ENCODE measurements at regions not wholly inside any gene's neighbourhood (a gene's known extent, or its start where the extent isn't known, plus 50 kb on each side); places are given as distances from the start of the nearest gene placed in this dataset.
"Not testable (repeated sequence)": the region's sequence is repeated elsewhere in the genome, so short reads cannot be mapped to it uniquely, and the experiment has no call there.

DNA sequence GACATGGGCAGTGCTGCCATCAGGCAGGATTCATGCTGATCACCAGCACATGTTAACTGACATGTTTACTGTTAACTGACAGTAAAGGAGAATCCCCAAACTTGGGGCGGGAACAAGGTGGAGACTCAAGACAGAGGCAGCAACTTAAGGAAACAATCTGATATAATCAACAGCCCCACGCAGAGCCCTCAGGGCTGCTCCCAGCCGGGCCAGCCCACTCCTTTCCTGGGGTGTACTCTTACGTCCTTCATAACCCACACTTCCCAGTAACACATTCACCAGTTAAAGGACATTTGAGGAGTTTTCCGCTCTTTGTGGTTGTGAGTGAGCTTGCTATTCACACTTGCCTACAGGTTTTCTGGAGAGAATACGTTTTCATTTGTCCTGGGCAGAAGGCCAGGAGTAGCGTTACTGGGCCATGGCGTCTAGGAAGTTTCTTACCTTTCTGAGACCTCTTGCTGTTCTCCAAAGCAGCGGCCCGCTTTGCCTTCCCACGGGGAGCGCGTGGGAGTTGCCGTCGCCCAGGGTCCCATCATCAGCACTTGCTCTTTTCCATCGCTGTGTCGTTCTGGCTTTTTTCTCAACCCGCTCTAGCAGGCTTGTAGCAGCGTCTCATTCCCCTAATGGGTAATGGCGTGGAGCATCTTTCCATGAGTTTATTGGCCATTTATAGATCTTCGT, 56.4 kb downstream of the FOXF2 start:
- DNase-seq = no peak

- DNase-seq = no peak
These were observed 60.5 kb downstream of the FOXF2 start for GRCh38 chr6:1449896-1450295.

DNA sequence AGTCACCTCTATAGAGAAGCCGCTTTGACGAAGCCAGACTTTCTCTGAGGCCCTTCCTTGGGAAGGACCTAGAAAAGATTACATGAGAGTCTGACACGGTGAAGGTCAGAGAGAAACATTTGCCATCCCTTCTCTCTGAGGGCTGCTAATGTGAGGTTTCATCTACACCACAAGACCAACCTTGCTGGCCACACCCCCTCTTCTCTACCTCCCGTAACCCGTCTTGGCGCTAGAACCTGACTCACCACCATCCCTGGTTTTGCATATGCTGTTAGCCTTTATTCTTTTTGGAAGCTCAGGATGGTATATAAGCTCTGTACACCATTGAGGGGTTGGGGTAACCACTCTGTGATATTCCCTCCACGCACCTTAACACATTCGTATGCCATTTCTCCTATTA, 63.6 kb downstream of the FOXF2 start:
- DNase-seq = no peak

DNA sequence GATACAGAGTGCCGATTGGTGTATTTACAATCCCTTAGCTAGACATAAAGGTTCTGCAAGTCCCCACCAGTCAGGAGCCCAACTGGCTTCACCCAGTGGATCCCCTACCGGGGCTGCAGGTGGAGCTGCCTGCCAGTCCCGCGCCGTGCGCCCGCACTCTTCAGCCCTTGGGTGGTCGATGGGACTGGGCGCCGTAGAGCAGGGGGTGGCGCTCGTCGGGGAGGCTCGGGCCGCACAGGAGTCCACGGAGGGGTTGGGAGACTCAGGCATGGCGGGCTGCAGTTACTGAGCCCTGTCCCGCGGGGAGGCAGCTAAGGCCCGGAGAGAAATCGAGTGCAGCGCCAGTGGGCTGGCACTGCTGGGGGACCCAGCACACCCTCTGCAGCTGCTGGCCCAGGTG, 67.4 kb downstream of the FOXF2 start:
- not testable (repeated sequence) for DNase-seq

DNA sequence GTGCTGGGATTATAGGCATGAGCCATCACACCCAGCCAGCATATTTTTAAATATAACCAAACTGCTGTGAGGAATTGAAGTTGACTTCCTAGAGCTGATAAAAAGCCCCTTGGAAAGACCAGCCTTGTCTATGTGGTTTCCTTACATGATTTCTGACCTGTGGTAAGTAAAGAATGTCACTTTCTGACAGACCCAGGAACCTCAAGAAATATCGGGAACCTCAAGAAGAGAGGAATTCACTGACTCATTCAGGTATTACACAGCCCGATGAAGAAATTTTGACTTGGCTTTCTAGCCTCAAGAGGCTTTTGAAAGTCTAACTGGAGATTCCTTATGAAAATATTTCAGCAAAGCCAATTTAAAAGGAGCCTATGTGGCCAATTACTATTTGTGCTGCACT, 71.8 kb downstream of the FOXF2 start:
- DNase-seq = no peak

GRCh38 chr6:1461736-1462135, 72.4 kb downstream of the FOXF2 start:
- DNase-seq = no peak

DNA sequence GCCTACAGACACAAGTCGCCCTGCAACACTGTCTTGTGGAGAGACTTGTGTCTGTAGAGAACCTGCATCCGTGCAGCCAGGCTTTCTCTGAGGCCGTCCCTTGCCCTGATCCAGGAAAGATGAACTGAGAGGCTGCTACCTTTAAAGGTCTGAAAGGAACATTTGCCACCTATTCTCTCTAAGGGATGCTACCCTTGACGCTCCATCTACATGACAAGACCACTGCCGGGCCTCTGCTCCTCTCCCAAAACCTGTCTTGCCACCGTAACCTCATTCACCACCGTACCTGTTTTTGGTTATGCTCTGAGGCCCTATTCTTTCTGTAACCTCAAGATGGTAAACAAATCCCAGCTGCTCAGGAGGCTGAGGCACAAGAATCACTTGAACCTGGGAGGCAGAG, 73.9 kb downstream of the FOXF2 start:
- no peak for DNase-seq

DNA sequence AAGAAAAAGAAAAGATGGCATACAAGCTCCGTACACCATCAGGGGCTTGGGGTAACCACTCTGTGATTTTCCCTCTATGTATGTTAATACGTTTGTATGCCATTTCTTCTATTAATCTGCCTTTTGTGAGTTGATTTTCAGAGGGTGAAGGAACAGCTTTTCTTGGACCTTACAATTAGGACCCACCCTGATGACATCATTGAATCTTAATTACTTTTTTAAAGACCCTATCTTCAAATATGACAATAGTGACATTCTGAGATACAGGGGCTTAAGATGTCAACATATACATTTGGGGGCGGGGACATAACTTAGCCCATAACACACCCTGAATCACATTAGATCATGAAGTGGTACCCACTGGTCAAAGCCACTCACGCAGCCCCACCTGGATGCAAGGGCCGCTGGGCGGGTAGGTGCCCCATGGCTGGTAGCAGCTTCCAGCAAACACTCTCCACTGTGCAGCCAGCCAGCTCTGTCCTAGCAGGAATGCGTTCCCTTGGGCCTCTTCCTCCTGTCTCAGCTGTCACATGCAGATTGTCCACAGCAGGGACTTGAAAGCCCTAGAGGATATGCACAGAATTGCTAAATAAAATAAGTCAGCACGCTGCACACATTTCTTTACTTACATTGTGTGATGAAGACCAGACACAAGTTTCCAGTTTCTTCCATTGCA, 74.5 kb downstream of the FOXF2 start:
- no peak for DNase-seq

DNA sequence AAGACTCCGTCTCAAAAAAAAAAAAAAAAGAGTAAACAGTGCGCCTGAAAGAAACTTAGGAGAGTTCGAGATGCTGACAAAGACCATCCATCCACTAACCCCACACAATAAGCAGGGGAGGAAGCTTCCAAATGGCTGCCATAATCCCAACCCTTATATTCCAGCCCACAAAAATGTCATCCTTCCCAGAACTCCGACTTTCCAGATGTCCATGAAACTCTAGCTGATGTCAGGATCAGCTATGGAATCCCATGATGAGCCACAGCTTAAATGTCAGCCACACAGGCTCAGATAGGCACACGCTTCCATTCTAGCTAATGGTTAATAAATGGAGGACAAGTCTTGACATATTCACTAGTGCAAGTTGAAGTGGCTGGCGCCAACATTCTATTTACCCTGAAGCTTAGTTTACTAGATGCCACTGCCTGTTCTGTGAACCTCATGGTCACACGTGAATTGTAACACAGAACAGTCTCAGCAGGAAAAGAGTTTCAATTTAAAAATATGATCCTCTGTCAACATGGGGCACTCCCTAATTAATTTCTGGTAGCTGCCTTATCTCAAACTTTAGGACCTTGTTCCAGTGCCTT, 75.5 kb downstream of the FOXF2 start:
- DNase-seq = no peak

- DNase-seq = no peak
These were observed 78.8 kb downstream of the FOXF2 start for GRCh38 chr6:1468126-1468525.

- no peak for DNase-seq
These were observed 80.7 kb downstream of the FOXF2 start for GRCh38 chr6:1470040-1470439.

GRCh38 chr6:1472643-1473042, 83.3 kb downstream of the FOXF2 start:
- no peak for DNase-seq

GRCh38 chr6:1473166-1473565, 83.8 kb downstream of the FOXF2 start:
- DNase-seq = no peak

DNA sequence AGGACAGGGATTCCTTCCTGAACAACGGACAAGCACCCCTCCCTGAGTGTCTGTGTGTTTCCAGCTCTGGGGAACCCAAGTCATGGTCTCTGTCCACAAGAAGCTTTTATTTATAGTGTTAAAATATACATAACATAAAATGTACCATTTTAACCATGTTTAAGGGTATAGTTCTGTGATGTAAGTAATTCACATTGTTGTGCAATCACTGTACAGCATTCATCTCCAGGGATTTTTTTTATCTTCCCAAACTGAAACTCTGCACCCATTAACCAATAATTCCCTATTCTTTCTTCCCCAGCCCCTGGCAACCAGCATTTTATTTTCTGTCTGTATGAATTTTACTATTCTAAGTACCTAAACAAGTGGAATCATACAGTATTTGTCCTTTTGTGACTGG, 84.2 kb downstream of the FOXF2 start:
- DNase-seq = no peak

GRCh38 chr6:1474205-1474604, 84.8 kb downstream of the FOXF2 start:
- no peak for DNase-seq

- DNase-seq = no peak
These were observed 85.8 kb downstream of the FOXF2 start for GRCh38 chr6:1475174-1475573.

GRCh38 chr6:1477432-1478090, 88.2 kb downstream of the FOXF2 start:
- no peak for DNase-seq

GRCh38 chr6:1478163-1478826, 88.9 kb downstream of the FOXF2 start:
- DNase-seq = not testable (repeated sequence)

DNA sequence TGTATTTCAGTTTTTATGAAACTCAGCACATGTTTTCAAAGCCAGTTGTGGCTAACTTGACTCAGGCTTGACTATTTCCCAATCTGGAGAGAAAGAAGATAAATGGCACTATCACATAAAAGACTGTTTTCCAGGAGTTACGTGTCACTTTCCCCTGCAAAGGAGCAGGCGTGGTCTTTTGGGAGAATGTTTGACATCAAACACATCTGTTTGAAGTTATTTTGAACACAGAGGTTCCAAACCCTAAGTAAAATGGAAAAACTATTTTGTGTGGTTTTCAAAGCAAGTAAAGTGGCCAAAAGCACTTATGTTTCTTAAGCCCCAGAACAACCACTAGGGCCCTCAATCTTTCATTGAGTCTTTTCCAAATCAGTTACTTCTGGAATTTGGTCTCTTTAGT, 89.7 kb downstream of the FOXF2 start:
- DNase-seq = no peak

DNA sequence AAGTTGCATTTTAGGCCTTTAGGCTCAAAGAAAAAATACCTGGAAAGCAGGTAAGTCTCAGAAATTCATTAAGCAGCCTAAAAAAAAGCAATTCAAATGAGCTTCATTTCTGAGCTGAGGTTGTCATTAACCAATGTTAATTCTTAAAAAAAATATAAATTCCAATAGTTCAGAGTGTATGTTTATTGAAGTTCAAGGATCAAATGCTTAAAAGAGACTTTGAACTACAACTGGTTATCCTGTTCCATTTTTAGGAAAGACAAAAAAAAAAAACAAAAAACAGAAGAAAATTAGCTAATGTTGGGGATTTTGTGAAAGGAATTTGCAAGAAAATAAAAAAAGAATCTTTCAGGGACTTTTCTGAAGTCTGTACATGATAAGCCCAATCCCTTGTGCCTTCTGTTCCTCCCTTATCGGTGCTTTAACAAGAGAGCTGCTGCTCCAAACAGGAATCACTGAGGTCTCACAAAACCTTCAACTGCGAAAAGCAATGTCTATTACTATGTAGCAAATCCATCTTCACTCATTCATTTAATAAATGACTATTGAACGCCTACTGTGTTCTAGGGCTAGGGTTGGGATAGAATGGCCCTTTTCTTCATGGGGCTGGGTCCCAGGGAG, 90.3 kb downstream of the FOXF2 start:
- no peak for DNase-seq

DNA sequence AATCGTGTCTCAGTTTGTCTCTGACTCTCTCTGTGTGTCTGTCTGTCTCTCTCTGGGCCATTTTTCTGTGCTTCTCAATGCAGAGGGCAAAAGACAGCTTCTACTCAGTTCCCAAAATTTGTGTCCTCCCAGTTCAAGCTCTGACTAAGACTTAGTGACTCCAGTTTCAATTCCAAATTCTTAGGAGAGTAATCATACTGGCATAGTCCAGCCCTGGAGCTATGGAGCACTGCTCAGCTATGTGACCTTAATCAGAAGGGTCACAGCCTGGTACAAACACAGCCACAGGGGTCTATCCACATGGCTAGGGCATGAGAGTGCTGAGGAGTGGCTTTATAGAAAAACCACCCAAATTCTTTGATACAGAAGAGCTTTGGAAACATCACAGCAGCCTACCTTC, 91.9 kb downstream of the FOXF2 start:
- no peak for DNase-seq

DNA sequence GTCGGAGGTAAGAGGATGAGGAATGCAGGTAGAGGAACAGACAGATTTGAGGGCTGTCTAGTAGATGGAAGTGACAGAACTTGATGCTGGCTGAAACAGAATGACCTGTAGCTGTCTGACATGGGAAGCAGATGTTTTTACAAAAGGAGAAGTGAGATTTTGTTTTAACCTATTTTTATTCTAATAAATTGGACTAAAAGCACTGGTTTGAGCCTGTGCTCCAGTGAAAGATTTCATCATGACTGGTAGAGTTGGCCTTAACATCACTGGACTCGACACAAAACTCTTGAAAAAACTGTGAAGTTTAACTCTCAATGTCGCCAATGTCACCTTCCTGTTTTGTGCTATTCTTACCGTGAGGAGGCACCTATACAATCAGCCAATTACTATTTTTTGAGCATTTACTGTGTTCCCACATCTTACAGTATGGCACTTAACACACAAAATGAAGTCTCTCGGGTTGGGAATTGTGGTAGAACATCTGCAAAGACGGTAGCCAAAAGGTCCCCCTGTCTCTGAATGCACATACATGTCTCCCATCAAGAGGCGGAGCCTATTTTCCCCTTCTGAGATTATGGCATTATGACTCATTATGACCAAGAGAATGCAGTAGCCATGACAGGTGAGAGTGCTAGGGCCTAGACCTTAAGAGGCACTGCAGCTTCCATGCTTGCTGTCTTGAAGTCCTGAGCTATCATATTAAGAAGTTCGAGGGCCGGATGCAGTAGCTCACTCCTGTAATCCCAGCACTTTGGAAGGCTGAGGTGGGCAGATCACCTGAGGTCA, 93.2 kb downstream of the FOXF2 start:
- DNase-seq = no peak
